NCI-H460 (cell line): ENCODE measurements at regions not wholly inside any gene's neighbourhood (a gene's known extent, or its start where the extent isn't known, plus 50 kb on each side); places are given as distances from the start of the nearest gene placed in this dataset.
A peak's percentile ranks its signal among the peaks of the same experiment; 100 is the strongest.

Experiments used
- DNase-seq: peaks from one replicate; pipeline ENCODE4 v3.0.0-alpha.2; 2016; ENCODE audit warnings: low read depth; ENCODE audit errors: extremely low read depth

DNA sequence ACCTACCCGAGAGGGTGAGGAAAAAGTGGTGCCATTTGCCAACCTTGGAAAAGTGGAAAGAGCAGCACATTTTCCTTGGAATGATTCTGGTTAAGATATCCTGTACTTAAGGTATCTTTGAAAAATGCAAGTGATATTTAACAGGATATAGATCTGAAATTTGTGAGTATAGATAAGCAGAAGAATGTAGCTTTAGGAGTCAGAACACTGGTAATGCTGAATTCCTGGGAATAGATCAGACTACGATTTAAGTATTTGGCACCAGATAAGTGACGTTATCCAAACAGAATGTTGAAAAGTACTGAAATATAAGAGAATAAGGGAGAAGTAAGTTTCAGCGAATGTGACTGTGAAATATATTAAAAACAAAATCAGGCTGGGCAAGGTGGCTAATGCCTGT is 210.1 kb downstream of the PCDH7 start:
- DNase-seq = no peak

DNA sequence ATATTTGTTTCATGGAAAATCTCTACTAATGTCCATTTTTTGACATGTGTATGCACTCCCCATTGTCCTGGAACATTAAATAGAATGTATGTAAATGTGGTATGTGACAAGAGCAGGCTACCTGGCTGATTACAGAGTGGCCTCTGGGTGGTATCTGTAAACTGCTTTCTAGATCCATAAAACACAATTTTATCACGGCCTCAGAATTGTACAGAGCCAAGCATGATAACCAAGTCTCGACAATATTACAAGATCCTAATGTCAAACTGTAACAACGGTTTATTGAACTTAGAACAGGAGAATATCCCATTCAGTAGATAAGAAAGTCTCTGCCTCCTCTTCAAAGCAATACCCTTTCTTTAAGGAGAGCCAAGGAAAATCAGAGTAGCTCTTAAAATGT is 212.4 kb downstream of the PCDH7 start:
- no peak for DNase-seq

DNA sequence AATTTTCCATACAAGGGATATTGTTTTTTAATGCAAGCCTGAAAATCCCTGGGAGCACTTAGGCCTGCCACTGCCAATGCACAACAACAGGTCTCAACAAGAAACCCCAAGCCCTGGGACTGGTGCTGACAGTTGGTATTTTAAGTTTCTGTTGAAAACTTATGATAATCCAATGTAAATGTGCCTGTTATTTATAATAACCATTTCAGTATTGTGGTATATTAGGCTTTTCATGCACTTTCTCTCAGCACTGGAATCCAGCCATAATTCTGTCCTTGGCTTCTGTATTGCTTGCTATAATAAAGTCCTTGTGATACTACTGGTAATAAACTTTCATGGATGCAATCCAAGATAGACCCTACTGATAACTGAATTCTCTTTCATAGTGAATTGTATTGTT is 218.9 kb downstream of the PCDH7 start:
- DNase-seq = no peak

DNA sequence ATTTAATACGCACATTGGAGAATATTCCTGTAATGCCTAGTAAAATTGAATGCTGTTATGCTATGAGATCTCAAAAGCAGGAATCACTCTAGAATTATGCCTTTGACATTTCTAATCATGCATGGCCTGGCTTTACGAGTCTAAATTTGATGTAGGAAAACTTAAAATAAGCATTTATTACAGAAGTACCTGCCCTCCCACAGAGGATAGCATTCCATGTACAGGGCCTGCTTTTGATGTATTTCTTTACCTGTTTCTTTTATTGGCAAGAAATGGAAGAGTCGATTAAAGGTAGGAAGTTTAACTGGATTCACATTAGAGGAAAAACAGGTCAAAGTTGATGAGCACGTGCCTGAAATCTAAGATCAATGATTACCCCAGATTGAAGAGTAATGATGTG is 219.5 kb downstream of the PCDH7 start:
- no peak for DNase-seq

DNA sequence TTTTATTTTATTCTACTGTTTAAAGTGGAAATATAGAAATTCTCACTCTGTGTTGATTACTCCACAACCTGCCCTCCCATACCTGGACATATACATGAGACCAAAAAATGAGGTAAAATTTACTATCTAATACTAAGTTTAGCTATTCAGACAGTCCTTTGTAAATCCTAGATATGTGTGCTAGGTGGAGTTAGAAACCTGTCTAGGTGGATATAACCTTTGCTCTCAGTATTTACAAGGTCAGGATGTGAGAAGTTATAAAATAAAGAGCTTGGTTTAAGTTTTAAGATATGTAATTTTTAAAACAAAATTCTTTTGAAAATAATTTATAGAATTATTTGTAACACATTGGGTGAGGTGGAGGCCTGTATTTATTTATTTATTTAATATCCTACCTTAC is 221.5 kb downstream of the PCDH7 start:
- DNase-seq = no peak

DNA sequence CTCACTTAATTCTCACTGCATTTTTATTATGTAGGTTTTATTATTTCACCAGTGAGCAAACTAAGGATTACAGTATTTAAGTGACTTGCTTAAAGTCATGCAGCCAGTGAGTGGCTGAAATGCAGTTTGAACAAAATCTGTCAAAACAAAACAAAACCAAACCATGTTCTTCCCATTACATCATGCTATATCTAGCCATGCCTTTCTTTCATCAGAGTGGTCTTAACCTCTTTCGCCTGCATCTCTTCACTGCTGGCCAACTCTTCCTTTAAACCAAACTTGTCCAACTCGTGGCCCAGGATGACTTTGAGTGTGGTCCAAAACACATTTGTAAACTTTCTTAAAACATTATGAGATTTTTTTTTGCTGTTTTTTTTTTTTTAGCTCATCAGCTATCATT is 223.2 kb downstream of the PCDH7 start:
- no peak for DNase-seq

DNA sequence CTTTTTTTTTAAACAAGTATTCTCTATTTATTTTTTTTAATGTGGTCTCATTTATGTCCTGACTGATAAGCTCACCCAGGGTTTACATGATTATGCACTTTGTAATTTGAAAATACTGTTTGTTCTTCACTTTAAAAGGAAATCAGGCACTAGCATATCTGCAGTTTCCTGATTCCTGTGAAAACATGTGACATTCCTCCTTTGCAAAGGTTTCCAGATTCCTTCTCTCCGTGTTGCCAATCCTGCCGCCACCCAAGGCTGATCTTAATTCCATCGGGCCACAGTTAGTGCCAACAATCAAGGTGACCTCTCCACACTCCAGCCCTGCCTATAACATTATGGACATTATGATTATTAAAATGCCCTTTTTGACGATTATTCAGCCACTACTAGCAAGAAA is 225.4 kb downstream of the PCDH7 start:
- DNase-seq = no peak

DNA sequence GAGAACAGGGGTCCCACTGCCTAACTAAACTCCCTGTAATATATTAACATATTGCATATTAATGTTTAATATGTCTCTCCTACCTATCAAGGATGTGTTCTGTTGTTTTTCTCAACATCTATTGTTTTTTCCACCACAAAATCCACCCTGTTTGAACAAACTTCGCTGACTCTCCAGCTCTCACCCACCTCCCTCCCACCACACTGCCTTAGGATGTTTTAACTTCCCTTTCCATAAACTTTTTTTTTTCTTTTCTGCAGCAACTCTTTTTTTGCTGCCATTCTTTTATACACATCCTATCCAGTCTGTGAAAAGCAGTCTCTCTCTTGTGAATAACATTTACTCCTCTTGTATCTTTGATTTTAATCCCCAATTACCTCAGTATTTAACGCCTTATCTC is 226.1 kb downstream of the PCDH7 start:
- DNase-seq = no peak

DNA sequence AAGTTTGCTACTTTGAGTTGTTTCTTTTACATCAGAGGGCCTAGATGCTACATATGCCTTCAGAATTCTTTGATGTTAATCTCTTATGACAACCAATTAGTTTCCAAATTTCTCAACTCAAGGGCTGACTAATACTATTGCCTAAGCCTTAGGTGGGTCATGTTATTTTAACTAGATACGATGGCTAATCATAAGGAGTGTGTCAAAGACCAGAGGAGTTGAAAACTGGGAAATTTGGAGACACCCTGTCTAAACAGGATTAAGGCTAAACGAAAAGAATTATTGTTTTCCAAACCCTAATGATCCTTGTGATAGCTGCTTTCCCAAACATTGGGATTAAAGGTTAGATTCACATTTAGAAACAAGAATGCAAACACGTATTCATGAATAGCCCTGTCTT is 228.5 kb downstream of the PCDH7 start:
- DNase-seq = peak; percentile 43

DNA sequence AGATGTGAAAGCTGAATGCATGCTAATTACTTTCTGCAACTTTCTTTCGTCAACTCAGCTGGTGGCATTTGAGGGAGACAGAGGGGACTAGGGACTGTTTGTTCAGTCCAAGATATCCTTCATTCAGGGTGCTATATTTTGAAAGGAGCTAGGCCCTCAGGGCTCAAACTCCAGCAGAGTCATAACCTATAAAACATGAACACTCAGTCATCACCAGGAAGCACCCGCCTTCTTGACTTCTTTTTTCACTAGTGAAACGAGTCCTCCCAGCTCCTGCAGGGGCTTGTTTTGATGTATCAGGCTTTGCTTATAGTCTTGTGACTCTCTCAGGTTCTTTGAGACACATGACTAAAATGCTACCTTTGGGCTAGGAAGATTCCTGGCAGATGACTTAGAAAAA is 230.6 kb downstream of the PCDH7 start:
- DNase-seq = no peak

DNA sequence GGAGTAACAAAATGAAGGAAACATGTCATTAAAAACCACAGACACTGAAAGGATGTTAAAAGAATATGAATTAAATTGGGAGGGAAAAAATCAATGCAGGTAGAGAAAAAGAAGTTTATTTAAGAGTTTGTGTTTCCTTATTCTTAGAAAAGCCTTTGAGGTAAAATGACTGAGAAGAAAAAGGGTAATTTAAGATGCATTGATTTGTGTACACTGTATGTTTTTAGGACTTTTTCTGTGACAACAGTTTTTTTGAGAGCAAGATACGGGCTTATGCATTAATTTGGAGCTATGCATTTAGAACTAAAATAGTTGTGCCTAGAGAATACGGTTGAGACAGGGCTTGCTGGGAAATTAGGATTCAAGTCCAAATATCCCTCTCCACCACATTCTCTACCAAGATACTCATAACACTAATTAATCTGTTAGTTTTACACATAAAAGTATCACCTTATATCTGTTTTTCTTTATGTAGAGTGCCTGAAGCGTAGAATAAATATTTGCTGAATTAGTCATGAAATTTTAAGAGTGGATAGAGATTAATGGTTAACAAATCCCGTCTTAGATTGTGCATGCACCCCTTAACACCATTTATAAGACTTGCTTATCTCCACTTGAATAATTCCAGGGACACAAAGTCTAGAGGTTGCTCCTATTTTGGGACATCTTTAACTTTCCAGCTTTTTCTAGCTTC is 232.5 kb downstream of the PCDH7 start:
- DNase-seq = no peak

DNA sequence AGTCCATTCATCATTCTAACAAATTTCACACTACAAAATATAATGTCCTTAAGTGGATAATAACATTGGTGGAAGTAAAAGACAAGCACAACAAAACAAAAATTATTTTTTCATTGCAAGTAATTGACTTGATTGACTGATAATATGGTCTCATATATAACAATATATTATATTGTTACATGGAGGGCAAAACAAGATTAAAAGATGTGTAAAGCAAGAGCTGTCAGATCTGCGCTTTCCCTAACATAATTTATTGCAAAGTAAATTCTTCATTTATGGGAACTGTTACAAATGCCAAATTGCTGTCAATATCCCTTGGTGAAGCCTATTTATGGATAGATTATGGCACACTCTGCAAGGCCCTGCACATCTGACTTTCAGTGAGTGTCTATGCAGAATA is 233.6 kb downstream of the PCDH7 start:
- DNase-seq = no peak

DNA sequence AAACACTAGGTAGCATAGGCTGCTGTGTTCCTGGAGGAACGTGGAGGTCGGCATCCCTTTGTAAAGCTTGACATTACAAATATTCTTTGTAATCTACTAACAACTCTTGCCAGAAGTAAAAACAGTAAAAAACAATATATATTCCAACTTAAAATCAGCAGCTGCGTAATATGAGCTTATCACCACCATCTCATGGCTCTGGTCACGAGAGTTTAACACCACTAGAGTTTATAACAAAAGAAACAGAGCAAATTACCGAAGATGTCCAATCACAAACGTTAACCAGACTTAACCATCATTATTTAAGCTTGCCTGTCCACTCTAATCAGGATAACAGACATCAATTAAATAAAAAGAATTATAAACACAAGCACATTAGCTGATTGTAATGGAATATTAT is 236.7 kb downstream of the PCDH7 start:
- DNase-seq = no peak

DNA sequence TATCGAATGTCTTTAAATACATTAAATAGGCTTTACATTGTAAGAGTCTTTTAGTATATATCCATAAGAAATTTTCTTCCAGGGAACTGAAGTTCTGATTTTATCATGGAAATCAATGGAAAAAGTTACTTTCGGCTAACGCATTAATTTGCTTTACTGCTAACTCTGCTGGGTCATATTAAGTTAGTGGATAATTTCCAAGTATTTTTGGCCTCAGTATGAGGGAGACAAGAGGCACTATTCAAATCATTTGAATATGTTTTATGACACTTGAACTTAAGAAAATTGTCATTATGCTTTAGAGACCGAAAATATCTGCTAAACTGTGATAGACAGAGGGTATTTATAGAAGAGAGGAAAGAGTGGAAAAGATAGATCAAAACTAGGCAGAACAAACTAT is 237.5 kb downstream of the PCDH7 start:
- no peak for DNase-seq

DNA sequence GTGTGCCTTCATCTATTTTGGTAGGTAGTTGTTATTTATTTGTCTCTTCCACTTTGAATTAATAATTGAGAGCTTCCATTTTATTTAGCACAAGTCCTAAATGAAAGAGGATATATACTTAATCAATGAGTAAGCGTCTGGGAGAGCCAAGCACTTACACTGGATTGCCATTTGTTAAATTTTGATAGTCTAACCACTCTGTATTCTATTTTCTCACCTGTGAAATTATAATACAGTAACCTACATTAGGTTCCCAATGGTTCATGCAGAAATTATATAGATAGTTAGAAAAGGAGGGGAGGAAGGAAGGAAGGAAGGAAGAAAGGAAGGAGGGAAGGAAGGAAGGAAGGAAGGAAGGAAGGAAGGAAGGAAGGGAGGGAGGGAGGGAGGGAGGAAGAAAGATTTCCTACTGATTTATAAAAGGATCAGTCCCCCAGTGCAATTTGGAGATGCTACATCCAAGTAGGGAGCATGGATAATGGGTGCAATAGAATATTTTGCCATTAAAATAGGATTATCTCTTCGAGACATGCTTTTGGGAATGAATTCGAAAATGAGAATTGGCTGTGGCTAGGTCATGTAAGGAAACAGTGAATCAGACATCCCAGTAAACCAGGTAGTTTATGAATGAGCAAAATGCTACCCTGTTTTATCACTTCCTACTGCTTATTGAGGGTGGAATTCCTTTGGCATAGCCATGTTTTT is 239.8 kb downstream of the PCDH7 start:
- no peak for DNase-seq

DNA sequence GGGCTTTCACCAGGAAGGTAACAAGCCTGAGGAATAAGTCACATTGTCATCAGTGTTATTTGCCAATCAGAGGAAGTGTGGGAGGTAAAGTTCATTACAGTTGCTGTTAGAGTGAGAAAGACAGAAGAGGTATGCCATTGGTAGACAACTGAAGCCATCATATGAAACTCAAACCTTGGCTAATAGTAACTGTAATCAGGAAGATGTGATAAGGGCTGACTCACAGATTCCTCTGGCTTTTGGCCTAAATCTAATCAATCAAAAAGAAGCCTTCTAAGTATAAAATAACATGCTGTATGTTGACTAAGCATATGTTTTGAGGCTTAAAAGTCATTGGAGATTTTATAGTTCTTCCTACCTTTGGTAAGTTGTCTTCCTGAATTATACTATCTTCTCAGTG is 242.8 kb downstream of the PCDH7 start:
- DNase-seq = no peak

DNA sequence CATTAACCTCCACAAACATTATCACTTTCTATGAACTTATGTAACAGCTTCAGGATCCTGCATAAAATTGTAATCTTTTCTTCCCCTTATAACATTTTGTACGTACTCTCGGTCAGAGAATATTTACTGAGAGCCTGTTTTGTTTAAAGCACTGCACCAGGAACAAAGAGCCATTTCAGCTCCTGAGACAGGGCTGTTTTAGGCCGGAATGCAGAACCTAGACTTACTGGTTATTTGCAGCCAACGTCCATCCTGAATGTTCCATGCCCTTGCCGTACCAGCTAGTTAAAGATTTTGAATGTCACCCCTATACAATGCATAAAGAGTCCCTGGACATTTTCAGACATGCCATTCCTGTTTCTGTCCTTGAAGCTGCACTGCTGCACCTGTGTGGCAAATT is 248.8 kb downstream of the PCDH7 start:
- no peak for DNase-seq

DNA sequence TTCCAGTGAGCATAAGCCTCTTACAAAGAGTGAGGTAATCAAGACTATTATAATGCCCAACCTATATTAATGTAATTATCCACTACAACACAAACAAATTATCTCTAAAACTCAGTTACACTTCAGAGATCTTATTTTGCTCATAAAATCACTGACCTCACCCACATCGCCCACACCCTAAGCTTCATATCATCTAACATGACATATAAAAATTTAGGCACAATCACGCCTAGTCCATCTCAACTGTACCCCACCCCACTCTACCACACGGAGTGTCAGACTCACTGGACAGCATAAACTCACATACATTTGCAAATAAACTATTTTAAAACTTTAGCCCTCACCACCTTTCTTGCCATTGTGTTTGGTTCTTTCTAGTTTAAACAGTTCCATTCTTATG is 252.4 kb downstream of the PCDH7 start:
- no peak for DNase-seq

DNA sequence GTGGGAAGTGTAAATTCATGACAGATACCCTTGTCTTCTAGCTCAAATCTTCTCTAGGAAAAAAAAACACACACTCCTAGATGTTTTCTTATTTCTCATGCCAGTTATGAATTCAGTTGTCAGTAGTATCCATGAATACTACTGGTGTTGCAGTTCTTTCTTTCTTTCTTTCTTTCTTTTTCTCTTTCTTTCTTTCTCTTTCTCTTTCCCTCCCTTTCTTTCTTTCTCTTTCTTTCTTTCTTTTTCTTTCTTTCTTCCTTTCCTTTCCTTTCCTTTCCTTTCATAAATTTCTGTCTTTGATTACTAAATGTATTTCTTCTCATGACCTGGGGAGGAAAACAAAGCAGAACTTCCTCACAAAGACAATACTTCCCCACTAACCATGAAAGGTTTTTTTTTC is 253.8 kb downstream of the PCDH7 start:
- no peak for DNase-seq

DNA sequence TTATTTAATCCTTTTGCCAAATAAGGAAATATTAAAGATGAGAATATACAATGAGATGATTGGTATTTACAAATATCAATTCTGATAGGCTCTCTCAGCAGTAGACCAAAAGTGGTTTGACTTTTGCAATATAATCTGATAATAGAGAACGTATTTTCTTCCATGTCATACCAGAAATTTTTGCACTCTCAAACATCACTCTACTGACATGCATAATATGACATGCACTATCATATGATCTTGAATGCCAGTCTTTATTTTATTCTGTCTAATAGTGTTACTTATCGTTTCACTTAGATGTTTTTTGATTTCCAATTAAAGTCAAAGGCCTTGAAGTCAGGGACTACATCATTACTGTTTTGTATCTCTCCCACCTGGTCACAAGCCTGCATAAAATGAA is 259.2 kb downstream of the PCDH7 start:
- no peak for DNase-seq

DNA sequence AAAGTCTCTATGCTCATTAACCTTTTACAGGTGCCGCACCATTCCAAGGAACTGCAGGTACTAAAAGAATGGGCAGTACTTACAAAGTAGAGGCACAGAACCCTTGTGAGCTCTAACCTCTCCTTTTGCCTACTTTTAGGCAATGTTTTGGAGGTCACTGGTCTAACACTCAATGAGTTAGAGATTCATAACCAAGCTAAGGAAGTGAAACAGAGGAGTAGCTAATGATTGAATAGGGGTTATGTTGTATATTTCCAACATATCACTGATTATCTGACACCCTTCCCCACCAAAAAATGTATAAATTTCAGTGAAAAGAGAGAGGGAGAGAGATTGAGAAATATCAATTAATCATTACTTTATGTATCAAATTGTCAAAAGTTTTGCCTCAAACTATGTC is 269.3 kb downstream of the PCDH7 start:
- DNase-seq = no peak

DNA sequence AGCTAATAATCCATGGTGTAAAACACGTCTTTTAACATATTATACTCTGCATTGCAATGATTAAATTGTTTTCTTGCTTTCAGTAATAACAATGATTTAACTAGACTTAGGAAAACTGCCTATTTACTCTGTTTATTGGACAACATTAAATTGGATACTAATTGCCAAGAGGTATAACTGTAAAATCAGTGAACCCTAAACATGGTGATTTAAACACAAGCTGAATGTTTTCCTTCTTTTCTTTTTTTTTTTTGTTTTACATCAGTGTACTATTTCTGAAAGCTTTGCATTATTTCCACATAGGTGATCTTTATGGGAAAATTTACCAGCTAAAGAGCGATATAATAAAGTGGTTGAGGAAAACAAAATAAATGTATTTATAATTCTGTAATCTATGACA is 276.7 kb downstream of the PCDH7 start:
- no peak for DNase-seq

DNA sequence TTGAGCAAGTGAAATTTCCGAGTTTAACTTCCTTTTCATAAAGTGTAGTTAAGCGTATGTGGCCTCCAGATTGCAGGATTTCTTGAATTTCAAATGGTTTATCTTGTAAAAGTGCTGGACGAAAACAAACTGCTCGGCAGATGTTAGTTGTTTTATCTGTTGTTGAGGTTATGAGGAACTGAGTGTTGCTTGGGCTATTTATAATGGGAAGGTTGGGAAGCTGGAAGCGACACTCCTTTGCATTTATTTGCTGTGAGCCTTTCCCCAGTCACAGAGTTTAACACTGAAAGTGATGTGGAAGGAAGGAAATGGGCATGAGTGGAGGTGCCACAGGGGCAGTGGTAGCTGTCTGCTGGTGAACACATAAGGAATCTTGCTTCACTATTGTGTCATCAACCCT is 284.9 kb downstream of the PCDH7 start:
- DNase-seq = no peak
